ENCODE measurements at regions not wholly inside any gene's neighbourhood (a gene's known extent, or its start where the extent isn't known, plus 50 kb on each side); places are given as distances from the start of the nearest gene placed in this dataset.

- TF ChIP-seq ZNF274 (IDR thresholded peaks at IDR 0.05; ENCODE audit: low read depth, low read length) (no peak), YY1 (IDR thresholded peaks at IDR 0.05; ENCODE audit: insufficient read depth, insufficient read length) (no peak)
Measured at GRCh38 chr11:104286129-104286528, 122.2 kb upstream of the PDGFD start.
